HCT116 (cell line): ENCODE measurements at regions not wholly inside any gene's neighbourhood (a gene's known extent, or its start where the extent isn't known, plus 50 kb on each side); places are given as distances from the start of the nearest gene placed in this dataset.

Experiments used
- ATAC-seq: fragments of 200-7000 bp; cut with Tn5 transposase; 2 replicates; pipeline ENCODE4 v1.9.1; 2020; ENCODE audit warnings: mild to moderate bottlenecking, moderate library complexity
- BruUV-seq: library from RNA; stranded (reverse); fragments of 400-500 nt; replicated peaks from 2 replicates; lab custom pipeline; 2021; lab: Mats Ljungman, UMichigan
- CTCF ChIA-PET: fragments of 300-600 bp; sonication (Branson Sonifier 250); formaldehyde crosslinking; loops from one replicate; lab custom pipeline; 2021; ENCODE audit warnings: antibody characterized with exemption; lab: Charles Lee
- POLR2A ChIA-PET: fragments of 300-600, 350-600 bp; sonication (Branson Sonifier 250); formaldehyde crosslinking; loops from one replicate; lab custom pipeline; 2021; ENCODE audit warnings: antibody characterized with exemption; lab: Charles Lee
- RAD21 ChIA-PET, 2 experiments: fragments of 300-600 bp; sonication (Branson Sonifier 250); formaldehyde crosslinking; loops; one replicate each; lab custom pipeline; 2023; ENCODE audit warnings: low total read pairs in 2 of 2; ENCODE audit not compliant: uncharacterized antibody in 2 of 2, unreplicated experiment in 2 of 2, low non-redundant PET in 1 of 2; lab: Charles Lee
- DNase-seq: peaks from one replicate; pipeline ENCODE4 v3.0.0-alpha.2; 2010; ENCODE audit warnings: low read depth, low spot score
- H2AFZ ChIP-seq: fragments of 200-600 bp; shearing (Covaris generic), sonication (generic); 2 replicates; pipeline ENCODE4 v1.6.1; 2017; ENCODE audit warnings: low read depth, mixed run types, mixed read lengths, antibody characterized with exemption, low read length; ENCODE audit not compliant: poor library complexity, severe bottlenecking
- H3K27ac ChIP-seq: 2 replicates; pipeline ENCODE4 v1.5.1; 2012; ENCODE audit warnings: low read depth, low read length
- H3K27me3 ChIP-seq: fragments of 200-600 bp; sonication (generic); 2 replicates; pipeline ENCODE4 v1.6.1; 2016; ENCODE audit warnings: mixed run types, low read length, mixed read lengths; ENCODE audit not compliant: insufficient read depth
- H3K36me3 ChIP-seq, 2 experiments: fragments of 200-500 bp in 1 of 2; fragments of 200-600 bp in 1 of 2; sonication (Bioruptor generic) in 1 of 2; sonication (generic) in 1 of 2; 2 replicates each; pipeline versions ENCODE4 v1.5.1 to v1.6.1; 2014 to 2016; ENCODE audit warnings: low read length in 2 of 2, inconsistent platforms in 1 of 2, mixed read lengths in 1 of 2, mixed run types in 1 of 2; ENCODE audit not compliant: insufficient read depth in 2 of 2, control insufficient read depth in 1 of 2
- H3K4me1 ChIP-seq, 2 experiments: fragments of 200-600 bp in 1 of 2; sonication (generic) in 1 of 2; 2 replicates each; pipeline versions ENCODE4 v1.5.1 to v1.6.1; 2012 to 2017; ENCODE audit warnings: low read length in 2 of 2, inconsistent platforms in 1 of 2, mild to moderate bottlenecking in 1 of 2, mixed read lengths in 1 of 2, mixed run types in 1 of 2, moderate library complexity in 1 of 2; ENCODE audit not compliant: insufficient read depth in 2 of 2, control insufficient read depth in 1 of 2
- H3K4me2 ChIP-seq: fragments of 200-600 bp; sonication (generic); 2 replicates; pipeline ENCODE4 v1.6.1; 2017; ENCODE audit warnings: mixed run types, low read length, mixed read lengths
- H3K4me3 ChIP-seq, 2 experiments: fragments of 200-600 bp in 1 of 2; sonication (generic) in 1 of 2; replicated peaks in 1 of 2; 2 replicates each; pipeline ENCODE4 v1.5.1; 2011 to 2016; ENCODE audit warnings: low read length in 2 of 2, control low read depth in 1 of 2, low read depth in 1 of 2, mild to moderate bottlenecking in 1 of 2, mixed read lengths in 1 of 2, mixed run types in 1 of 2
- H3K79me2 ChIP-seq: fragments of 200-600 bp; sonication (generic); 2 replicates; pipeline ENCODE4 v1.6.1; 2017; ENCODE audit warnings: mild to moderate bottlenecking, mixed run types, low read length, moderate library complexity, mixed read lengths; ENCODE audit not compliant: insufficient read depth
- H3K9ac ChIP-seq: fragments of 200-600 bp; sonication (generic); 2 replicates; pipeline ENCODE4 v1.6.1; 2016; ENCODE audit warnings: low read length, mixed read lengths
- H3K9me2 ChIP-seq: fragments of 200-600 bp; sonication (generic), shearing (Covaris generic); 2 replicates; pipeline ENCODE4 v1.6.1; 2017; ENCODE audit warnings: mixed run types, mild to moderate bottlenecking, moderate library complexity; ENCODE audit not compliant: insufficient read depth
- H3K9me3 ChIP-seq, 2 experiments: fragments of 200-500 bp in 1 of 2; fragments of 200-600 bp in 1 of 2; sonication (Bioruptor generic) in 1 of 2; sonication (generic) in 1 of 2; 2 replicates each; pipeline ENCODE4 v1.6.1; 2014 to 2017; ENCODE audit warnings: low read length in 2 of 2, mixed read lengths in 2 of 2, inconsistent platforms in 1 of 2, low read depth in 1 of 2, mild to moderate bottlenecking in 1 of 2, mixed run types in 1 of 2, moderate library complexity in 1 of 2; ENCODE audit not compliant: control insufficient read depth in 1 of 2, insufficient read depth in 1 of 2
- H4K20me1 ChIP-seq: fragments of 200-600 bp; sonication (generic), shearing (Covaris generic); 2 replicates; pipeline ENCODE4 v1.6.1; 2017; ENCODE audit warnings: mixed run types, mild to moderate bottlenecking, moderate library complexity; ENCODE audit not compliant: insufficient read depth
- CBX3 ChIP-seq: IDR thresholded peaks from 2 replicates; pipeline ENCODE4 v1.6.1; 2012; ENCODE audit warnings: low read depth
- CEBPB ChIP-seq: IDR thresholded peaks from 2 replicates; pipeline ENCODE4 v1.6.1; 2012; ENCODE audit warnings: low read depth
- EGR1 ChIP-seq: IDR thresholded peaks from 2 replicates; pipeline ENCODE4 v1.6.1; 2012; ENCODE audit warnings: low read depth
- EZH2 ChIP-seq: fragments of 200-600 bp; sonication (generic); IDR thresholded peaks from 2 replicates; pipeline ENCODE4 v1.6.1; 2017; ENCODE audit warnings: antibody characterized with exemption, mixed run types
- FOSL1 ChIP-seq: IDR thresholded peaks from 2 replicates; pipeline ENCODE4 v1.6.1; 2012; ENCODE audit warnings: low read depth
- JUND ChIP-seq: IDR thresholded peaks from 2 replicates; pipeline ENCODE4 v1.6.1; 2012
- POLR2AphosphoS5 ChIP-seq: IDR thresholded peaks from 2 replicates; pipeline ENCODE4 v1.6.1; 2011; ENCODE audit warnings: mild to moderate bottlenecking, low read depth, low read length, moderate library complexity
- SIN3A ChIP-seq: IDR thresholded peaks from 2 replicates; pipeline ENCODE4 v1.6.1; 2012; ENCODE audit warnings: low read depth
- SP1 ChIP-seq: IDR thresholded peaks from 2 replicates; pipeline ENCODE4 v1.6.1; 2012; ENCODE audit warnings: low read depth
- SRF ChIP-seq: IDR thresholded peaks from 2 replicates; pipeline ENCODE4 v1.6.1; 2012; ENCODE audit warnings: low read depth
- TCF7L2 ChIP-seq: IDR thresholded peaks from 2 replicates; pipeline ENCODE4 v1.7.0; 2011; ENCODE audit warnings: borderline replicate concordance, inconsistent platforms; ENCODE audit not compliant: insufficient read depth, insufficient read length; ENCODE audit errors: extremely low read depth
- ZNF274 ChIP-seq: fragments of 200-500 bp; sonication (Bioruptor generic); IDR thresholded peaks from 2 replicates; pipeline ENCODE4 v1.6.1; 2014; ENCODE audit warnings: mild to moderate bottlenecking, low read depth, low read length, inconsistent platforms
- intact Hi-C: fragments of 100-400 bp; cut with micrococcal nuclease; formaldehyde crosslinking; loops from 2 replicates; pipeline ENCODE4 v1.10.0; 2022
- TF ChIP-seq, protein P1 (sequence below), 3 experiments: fragments of 200-600 bp in 1 of 3; sonication (generic) in 1 of 3; IDR thresholded peaks in 2 of 3; conservative IDR thresholded peaks in 1 of 3; 2 replicates each; pipeline ENCODE4 v1.5.1; 2012 to 2017; ENCODE audit warnings: low read depth in 2 of 3, low read length in 2 of 3, antibody characterized with exemption in 1 of 3, borderline replicate concordance in 1 of 3, control low read depth in 1 of 3, mild to moderate bottlenecking in 1 of 3, mixed read lengths in 1 of 3, mixed run types in 1 of 3, moderate library complexity in 1 of 3; ENCODE audit not compliant: insufficient read depth in 1 of 3
- TF ChIP-seq, protein P2 (sequence below): IDR thresholded peaks from 2 replicates; pipeline ENCODE4 v1.6.1; 2012; ENCODE audit warnings: low read depth
- TF ChIP-seq, protein P3 (sequence below): IDR thresholded peaks from 2 replicates; pipeline ENCODE4 v1.6.1; 2012
- TF ChIP-seq, protein P4 (sequence below): IDR thresholded peaks from 2 replicates; pipeline ENCODE4 v1.6.1; 2011; ENCODE audit warnings: mild to moderate bottlenecking, low read length, moderate library complexity; ENCODE audit not compliant: insufficient replicate concordance; ENCODE audit errors: extremely low read depth

DNA sequence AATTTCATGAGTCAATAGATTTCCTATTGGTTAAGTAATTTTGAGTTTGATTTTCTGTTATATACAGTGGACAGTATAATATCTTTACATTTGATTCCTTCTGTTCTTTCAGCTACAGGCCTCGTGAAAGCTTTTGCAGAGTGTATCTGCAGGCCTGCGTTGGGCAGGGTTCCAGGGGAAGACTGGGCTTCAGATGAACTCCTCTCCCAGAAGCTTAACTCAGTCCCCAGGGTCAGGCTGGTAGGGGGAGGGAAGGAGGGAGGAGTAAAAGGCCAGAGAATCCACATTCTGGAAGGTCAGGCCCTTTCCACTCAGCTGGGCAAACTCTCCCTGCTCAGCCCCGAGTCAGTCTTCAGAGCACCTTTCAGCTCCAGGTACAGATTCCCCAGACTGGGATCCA is 100.4 kb upstream of the NECTIN1 start:
- no peak overlapping the region for H2AFZ ChIP-seq
- ChIA-PET POLR2A (no interaction called here), CTCF (no interaction called here), RAD21 (no interaction called here)
- no peak overlapping the region for H3K27ac ChIP-seq
- no peak overlapping the region for H3K4me3 ChIP-seq
- H3K27me3 ChIP-seq: peaks cover 23% of the 10 kb centered on the region; the same call in 1 of the 2 replicates
- intact Hi-C loops: no loop called here
- no TSS peak for BruUV-seq
- H3K9me3 ChIP-seq: no peaks in the 10 kb centered on the region
- no peak overlapping the region for H3K9ac ChIP-seq
- H3K36me3 ChIP-seq: no peaks in the 10 kb centered on the region
- peaks cover 3 to 11% of the 10 kb centered on the region in 2 experiments; a peak in 3 of 4 replicates for H3K4me1 ChIP-seq
- no peak for DNase-seq
- ATAC-seq: no peak
- no peak overlapping the region for H3K4me2 ChIP-seq
- TF ChIP-seq, protein P1, sequence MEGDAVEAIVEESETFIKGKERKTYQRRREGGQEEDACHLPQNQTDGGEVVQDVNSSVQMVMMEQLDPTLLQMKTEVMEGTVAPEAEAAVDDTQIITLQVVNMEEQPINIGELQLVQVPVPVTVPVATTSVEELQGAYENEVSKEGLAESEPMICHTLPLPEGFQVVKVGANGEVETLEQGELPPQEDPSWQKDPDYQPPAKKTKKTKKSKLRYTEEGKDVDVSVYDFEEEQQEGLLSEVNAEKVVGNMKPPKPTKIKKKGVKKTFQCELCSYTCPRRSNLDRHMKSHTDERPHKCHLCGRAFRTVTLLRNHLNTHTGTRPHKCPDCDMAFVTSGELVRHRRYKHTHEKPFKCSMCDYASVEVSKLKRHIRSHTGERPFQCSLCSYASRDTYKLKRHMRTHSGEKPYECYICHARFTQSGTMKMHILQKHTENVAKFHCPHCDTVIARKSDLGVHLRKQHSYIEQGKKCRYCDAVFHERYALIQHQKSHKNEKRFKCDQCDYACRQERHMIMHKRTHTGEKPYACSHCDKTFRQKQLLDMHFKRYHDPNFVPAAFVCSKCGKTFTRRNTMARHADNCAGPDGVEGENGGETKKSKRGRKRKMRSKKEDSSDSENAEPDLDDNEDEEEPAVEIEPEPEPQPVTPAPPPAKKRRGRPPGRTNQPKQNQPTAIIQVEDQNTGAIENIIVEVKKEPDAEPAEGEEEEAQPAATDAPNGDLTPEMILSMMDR (IDR thresholded peaks at IDR 0.05 in 2 of 3, conservative IDR thresholded peaks at IDR 0.05 in 1 of 3; ENCODE audit: borderline replicate concordance in 1 of 3, insufficient read depth in 1 of 3, low read depth in 2 of 3, low read length in 2 of 3): no peak
- TF ChIP-seq TCF7L2: no peak
- no peak for TF ChIP-seq POLR2AphosphoS5
- TF ChIP-seq JUND: no peak
- no peak for TF ChIP-seq SP1
- TF ChIP-seq CEBPB: no peak
- no peak for TF ChIP-seq CBX3
- TF ChIP-seq, protein P2, sequence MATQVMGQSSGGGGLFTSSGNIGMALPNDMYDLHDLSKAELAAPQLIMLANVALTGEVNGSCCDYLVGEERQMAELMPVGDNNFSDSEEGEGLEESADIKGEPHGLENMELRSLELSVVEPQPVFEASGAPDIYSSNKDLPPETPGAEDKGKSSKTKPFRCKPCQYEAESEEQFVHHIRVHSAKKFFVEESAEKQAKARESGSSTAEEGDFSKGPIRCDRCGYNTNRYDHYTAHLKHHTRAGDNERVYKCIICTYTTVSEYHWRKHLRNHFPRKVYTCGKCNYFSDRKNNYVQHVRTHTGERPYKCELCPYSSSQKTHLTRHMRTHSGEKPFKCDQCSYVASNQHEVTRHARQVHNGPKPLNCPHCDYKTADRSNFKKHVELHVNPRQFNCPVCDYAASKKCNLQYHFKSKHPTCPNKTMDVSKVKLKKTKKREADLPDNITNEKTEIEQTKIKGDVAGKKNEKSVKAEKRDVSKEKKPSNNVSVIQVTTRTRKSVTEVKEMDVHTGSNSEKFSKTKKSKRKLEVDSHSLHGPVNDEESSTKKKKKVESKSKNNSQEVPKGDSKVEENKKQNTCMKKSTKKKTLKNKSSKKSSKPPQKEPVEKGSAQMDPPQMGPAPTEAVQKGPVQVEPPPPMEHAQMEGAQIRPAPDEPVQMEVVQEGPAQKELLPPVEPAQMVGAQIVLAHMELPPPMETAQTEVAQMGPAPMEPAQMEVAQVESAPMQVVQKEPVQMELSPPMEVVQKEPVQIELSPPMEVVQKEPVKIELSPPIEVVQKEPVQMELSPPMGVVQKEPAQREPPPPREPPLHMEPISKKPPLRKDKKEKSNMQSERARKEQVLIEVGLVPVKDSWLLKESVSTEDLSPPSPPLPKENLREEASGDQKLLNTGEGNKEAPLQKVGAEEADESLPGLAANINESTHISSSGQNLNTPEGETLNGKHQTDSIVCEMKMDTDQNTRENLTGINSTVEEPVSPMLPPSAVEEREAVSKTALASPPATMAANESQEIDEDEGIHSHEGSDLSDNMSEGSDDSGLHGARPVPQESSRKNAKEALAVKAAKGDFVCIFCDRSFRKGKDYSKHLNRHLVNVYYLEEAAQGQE: no peak
- no peak for TF ChIP-seq EZH2
- TF ChIP-seq, protein P3, sequence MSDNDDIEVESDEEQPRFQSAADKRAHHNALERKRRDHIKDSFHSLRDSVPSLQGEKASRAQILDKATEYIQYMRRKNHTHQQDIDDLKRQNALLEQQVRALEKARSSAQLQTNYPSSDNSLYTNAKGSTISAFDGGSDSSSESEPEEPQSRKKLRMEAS: no peak
- TF ChIP-seq EGR1: no peak
- no peak for TF ChIP-seq ZNF274
- no peak for TF ChIP-seq SIN3A
- TF ChIP-seq FOSL1: no peak
- TF ChIP-seq, protein P4, sequence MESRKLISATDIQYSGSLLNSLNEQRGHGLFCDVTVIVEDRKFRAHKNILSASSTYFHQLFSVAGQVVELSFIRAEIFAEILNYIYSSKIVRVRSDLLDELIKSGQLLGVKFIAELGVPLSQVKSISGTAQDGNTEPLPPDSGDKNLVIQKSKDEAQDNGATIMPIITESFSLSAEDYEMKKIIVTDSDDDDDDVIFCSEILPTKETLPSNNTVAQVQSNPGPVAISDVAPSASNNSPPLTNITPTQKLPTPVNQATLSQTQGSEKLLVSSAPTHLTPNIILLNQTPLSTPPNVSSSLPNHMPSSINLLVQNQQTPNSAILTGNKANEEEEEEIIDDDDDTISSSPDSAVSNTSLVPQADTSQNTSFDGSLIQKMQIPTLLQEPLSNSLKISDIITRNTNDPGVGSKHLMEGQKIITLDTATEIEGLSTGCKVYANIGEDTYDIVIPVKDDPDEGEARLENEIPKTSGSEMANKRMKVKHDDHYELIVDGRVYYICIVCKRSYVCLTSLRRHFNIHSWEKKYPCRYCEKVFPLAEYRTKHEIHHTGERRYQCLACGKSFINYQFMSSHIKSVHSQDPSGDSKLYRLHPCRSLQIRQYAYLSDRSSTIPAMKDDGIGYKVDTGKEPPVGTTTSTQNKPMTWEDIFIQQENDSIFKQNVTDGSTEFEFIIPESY: no peak
- no peak for TF ChIP-seq SRF
- no peaks in the 10 kb centered on the region for H3K79me2 ChIP-seq
- no peaks in the 10 kb centered on the region for H3K9me2 ChIP-seq
- H4K20me1 ChIP-seq: no peaks in the 10 kb centered on the region
